Osteocyte (in vitro differentiated cells): ENCODE measurements at regions not wholly inside any gene's neighbourhood (a gene's known extent, or its start where the extent isn't known, plus 50 kb on each side); places are given as distances from the start of the nearest gene placed in this dataset.
A peak's percentile ranks its signal among the peaks of the same experiment; 100 is the strongest.

ENCODE experiments used
- DNase-seq: peaks from one replicate; pipeline ENCODE4 v3.0.0; 2021; ENCODE audit warnings: mixed read lengths; ENCODE audit not compliant: unreplicated experiment; ENCODE audit errors: extremely low spot score
- H3K27ac Mint-ChIP-seq: one replicate; pipeline ENCODE4 v1.8.0; 2021; ENCODE audit warnings: mild to moderate bottlenecking, mixed read lengths; ENCODE audit not compliant: unreplicated experiment
- H3K27me3 Mint-ChIP-seq: one replicate; pipeline ENCODE4 v1.8.0; 2021; ENCODE audit warnings: mixed read lengths; ENCODE audit not compliant: unreplicated experiment
- H3K36me3 Mint-ChIP-seq: one replicate; pipeline ENCODE4 v1.8.0; 2021; ENCODE audit warnings: mixed read lengths; ENCODE audit not compliant: unreplicated experiment
- H3K4me1 Mint-ChIP-seq: one replicate; pipeline ENCODE4 v1.8.0; 2021; ENCODE audit warnings: mixed read lengths; ENCODE audit not compliant: unreplicated experiment
- H3K4me3 Mint-ChIP-seq: one replicate; pipeline ENCODE4 v1.8.0; 2021; ENCODE audit warnings: mild to moderate bottlenecking, moderate library complexity, mixed read lengths; ENCODE audit not compliant: unreplicated experiment
- H3K9me3 Mint-ChIP-seq: one replicate; pipeline ENCODE4 v1.8.0; 2021; ENCODE audit warnings: mixed read lengths; ENCODE audit not compliant: unreplicated experiment
- TF ChIP-seq, protein P1 (sequence below): fragments of 200-600 bp; sonication (generic); IDR thresholded peaks from 2 replicates; pipeline ENCODE4 v1.5.0; 2021; ENCODE audit warnings: antibody characterized with exemption, mild to moderate bottlenecking, moderate library complexity

DNA sequence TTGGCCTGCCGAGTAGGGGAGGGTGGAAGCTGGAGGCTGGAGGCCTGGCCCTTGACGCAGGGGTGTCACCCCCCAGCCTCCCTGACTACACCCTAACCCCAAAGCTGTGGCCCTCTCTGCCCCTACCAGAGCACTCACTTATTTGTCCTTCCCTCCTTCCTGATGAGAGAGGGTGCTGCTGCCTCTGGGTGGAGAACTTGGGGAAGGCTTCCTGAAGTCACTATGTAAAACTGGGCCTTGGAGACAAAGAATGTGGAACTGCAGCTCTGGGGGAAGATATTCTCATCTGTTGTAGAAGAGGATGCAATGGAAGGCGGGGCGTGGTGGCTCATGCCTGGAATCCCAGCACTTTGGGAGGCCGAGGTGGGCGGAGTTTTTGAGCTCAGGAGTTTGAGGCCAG lies 485.2 kb downstream of the ZNF536 start:
- Mint-ChIP-seq H3K4me3 (no peak overlapping the region), H3K9me3 (peaks cover 33% of the 10 kb centered on the region), H3K36me3 (no peaks in the 10 kb centered on the region), H3K4me1 (no peaks in the 10 kb centered on the region), H3K27ac (no peak overlapping the region), H3K27me3 (no peaks in the 10 kb centered on the region)
- peak; percentile 60 for DNase-seq
- TF ChIP-seq, protein P1, sequence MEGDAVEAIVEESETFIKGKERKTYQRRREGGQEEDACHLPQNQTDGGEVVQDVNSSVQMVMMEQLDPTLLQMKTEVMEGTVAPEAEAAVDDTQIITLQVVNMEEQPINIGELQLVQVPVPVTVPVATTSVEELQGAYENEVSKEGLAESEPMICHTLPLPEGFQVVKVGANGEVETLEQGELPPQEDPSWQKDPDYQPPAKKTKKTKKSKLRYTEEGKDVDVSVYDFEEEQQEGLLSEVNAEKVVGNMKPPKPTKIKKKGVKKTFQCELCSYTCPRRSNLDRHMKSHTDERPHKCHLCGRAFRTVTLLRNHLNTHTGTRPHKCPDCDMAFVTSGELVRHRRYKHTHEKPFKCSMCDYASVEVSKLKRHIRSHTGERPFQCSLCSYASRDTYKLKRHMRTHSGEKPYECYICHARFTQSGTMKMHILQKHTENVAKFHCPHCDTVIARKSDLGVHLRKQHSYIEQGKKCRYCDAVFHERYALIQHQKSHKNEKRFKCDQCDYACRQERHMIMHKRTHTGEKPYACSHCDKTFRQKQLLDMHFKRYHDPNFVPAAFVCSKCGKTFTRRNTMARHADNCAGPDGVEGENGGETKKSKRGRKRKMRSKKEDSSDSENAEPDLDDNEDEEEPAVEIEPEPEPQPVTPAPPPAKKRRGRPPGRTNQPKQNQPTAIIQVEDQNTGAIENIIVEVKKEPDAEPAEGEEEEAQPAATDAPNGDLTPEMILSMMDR = no peak

DNA sequence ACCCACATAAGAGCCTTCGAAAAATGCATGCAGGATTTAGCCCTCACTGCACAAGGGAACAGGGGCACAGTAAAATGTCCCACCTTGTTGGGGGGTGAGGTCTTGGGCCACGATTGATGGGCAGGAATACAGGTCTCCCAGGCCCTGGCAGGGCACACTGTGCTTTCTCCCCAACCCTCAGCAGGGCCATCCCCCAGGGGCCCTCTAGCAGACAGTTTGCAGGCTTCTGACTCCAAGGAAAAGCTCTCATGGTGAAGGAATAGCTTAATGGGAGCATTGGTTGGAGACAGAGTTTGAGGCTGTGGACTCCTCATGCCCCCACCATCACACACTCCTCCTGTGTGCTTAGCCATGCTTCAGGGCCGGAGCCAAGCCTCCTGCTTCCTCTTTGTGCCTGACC lies 484.6 kb downstream of the ZNF536 start:
- H3K9me3 Mint-ChIP-seq = peaks cover 29% of the 10 kb centered on the region
- H3K27ac Mint-ChIP-seq = no peak overlapping the region
- no peaks in the 10 kb centered on the region for H3K4me1 Mint-ChIP-seq
- TF ChIP-seq, protein P1 = no peak
- peak; percentile 60 for DNase-seq
- no peaks in the 10 kb centered on the region for H3K36me3 Mint-ChIP-seq
- H3K27me3 Mint-ChIP-seq = no peaks in the 10 kb centered on the region
- H3K4me3 Mint-ChIP-seq = no peak overlapping the region

DNA sequence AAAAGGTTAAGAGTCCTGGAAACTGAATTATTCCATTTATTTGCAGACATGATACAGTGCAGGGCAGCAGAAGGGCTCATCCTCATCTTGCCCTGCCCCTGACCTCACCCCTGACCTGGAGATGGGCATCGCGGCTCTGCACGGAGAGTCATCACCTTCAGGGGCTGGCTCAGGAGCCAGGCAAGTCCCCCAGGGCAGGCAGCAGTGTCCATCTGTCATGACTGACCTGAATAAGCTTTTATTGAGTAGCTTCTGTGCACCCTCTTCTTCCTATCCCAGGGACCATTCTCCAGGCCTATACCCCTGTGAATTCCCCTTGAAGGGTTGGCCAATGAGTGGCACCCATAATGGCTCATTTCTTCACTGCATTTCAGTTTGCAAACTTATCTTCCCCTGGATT lies 484.2 kb downstream of the ZNF536 start:
- peaks cover 30% of the 10 kb centered on the region for H3K9me3 Mint-ChIP-seq
- TF ChIP-seq, protein P1 = no peak
- no peaks in the 10 kb centered on the region for H3K27me3 Mint-ChIP-seq
- DNase-seq = peak; percentile 69
- H3K4me3 Mint-ChIP-seq = no peak overlapping the region
- no peak overlapping the region for H3K27ac Mint-ChIP-seq
- no peaks in the 10 kb centered on the region for H3K36me3 Mint-ChIP-seq
- no peaks in the 10 kb centered on the region for H3K4me1 Mint-ChIP-seq

DNA sequence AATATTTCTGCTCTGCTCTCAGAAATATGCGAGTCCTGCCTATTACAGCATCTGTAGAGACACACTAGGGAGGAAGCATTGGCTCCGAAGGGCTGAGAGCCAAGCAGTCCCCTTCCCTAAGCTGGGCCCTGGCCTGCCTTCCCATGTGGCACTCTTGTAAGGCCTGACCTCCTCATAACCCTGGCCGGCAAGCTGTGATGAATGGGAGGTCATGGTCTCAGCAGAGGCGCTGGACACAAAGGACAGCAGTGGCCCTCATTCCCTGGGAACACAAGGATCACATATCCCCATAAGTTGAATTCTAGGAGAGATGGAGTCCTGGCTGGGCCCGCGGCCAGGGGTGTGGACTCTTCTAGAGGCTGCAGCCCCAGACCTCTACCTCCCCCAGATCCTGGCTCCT lies 483.3 kb downstream of the ZNF536 start:
- DNase-seq = peak; percentile 67
- TF ChIP-seq, protein P1 = no peak
- H3K27ac Mint-ChIP-seq = no peak overlapping the region
- peaks cover 35% of the 10 kb centered on the region for H3K9me3 Mint-ChIP-seq
- H3K36me3 Mint-ChIP-seq = no peaks in the 10 kb centered on the region
- H3K27me3 Mint-ChIP-seq = no peaks in the 10 kb centered on the region
- no peak overlapping the region for H3K4me3 Mint-ChIP-seq
- H3K4me1 Mint-ChIP-seq = no peaks in the 10 kb centered on the region

DNA sequence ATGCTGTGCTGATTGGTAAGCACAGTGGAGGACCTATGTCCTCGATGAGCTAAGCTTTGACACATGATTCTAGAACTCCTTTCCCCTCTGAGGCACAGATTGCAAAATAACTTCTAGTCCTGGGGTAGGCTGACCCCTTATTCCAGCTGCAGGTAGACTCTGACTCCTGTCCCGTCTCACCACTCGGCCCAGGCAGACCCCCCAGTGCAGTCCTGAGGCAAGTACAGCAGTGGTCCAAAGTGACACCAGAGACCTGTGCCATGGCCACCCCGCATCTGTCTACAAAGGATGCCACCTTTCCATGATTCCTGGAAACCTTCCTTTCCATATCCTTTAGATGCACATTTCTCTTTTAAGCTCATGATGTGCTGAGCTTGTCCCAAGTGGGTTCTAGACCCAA lies 482.5 kb downstream of the ZNF536 start:
- Mint-ChIP-seq H3K36me3 (no peaks in the 10 kb centered on the region), H3K4me3 (no peak overlapping the region), H3K27ac (no peak overlapping the region), H3K9me3 (peaks cover 28% of the 10 kb centered on the region), H3K27me3 (no peaks in the 10 kb centered on the region), H3K4me1 (no peaks in the 10 kb centered on the region)
- TF ChIP-seq, protein P1 = no peak
- DNase-seq = peak; percentile 72
